GM12878 (cell line): ENCODE measurements at regions not wholly inside any gene's neighbourhood (a gene's known extent, or its start where the extent isn't known, plus 50 kb on each side); places are given as distances from the start of the nearest gene placed in this dataset.

ENCODE experiments used
- ATAC-seq: fragments of 200-7000 bp; cut with Tn5 transposase; 3 replicates; pipeline ENCODE4 v1.9.1; 2020; ENCODE audit warnings: mild to moderate bottlenecking, moderate library complexity
- BruUV-seq: library from RNA; stranded (reverse); fragments of 400-500 nt; replicated peaks from 2 replicates; lab custom pipeline; 2021; lab: Mats Ljungman, UMichigan
- CTCF ChIA-PET: fragments of 300-600 bp; sonication (Branson Sonifier 250); formaldehyde crosslinking; extraction: SDS; loops from one replicate; lab custom pipeline; 2021; ENCODE audit warnings: inconsistent platforms; lab: Yijun Ruan, JAX
- POLR2A ChIA-PET: fragments of 350-600 bp; formaldehyde crosslinking; extraction: SDS; loops from one replicate; lab custom pipeline; 2021; ENCODE audit warnings: inconsistent platforms; lab: Charles Lee
- RAD21 ChIA-PET: fragments of 300-600 bp; sonication (Branson Sonifier 250); formaldehyde crosslinking; loops from one replicate; lab custom pipeline; 2023; ENCODE audit warnings: antibody characterized with exemption; ENCODE audit not compliant: unreplicated experiment; lab: Charles Lee
- SMC1A ChIA-PET: fragments of 300-600 bp; sonication (Branson Sonifier 250); formaldehyde crosslinking; loops from one replicate; lab custom pipeline; 2023; ENCODE audit not compliant: unreplicated experiment, uncharacterized antibody; lab: Charles Lee
- DNase-seq: peaks from one replicate; pipeline ENCODE4 v3.0.0-alpha.2; 2011; ENCODE audit warnings: low read depth, low spot score
- FAIRE-seq: peaks from 3 replicates; lab custom pipeline; 2011; peaks lifted over from hg19 to GRCh38; lab: Jason Lieb, UNC
- H2AFZ ChIP-seq: 2 replicates; pipeline ENCODE4 v1.6.0; 2011; ENCODE audit warnings: low read depth, low read length, control low read depth; ENCODE audit not compliant: control insufficient read depth
- H3K27ac ChIP-seq: 2 replicates; pipeline ENCODE4 v1.5.1; 2011; ENCODE audit warnings: control low read depth; ENCODE audit not compliant: control insufficient read depth, insufficient read depth
- H3K27me3 ChIP-seq, 2 experiments: replicated peaks in 1 of 2; 2 replicates each; pipeline versions ENCODE4 v1.6.0 to v1.6.1; 2011; ENCODE audit warnings: low read length in 1 of 2; ENCODE audit not compliant: control insufficient read depth in 2 of 2, insufficient read depth in 2 of 2
- H3K36me3 ChIP-seq, 2 experiments: 2 replicates each; pipeline ENCODE4 v1.5.1; 2011; ENCODE audit warnings: low read length in 1 of 2; ENCODE audit not compliant: control insufficient read depth in 2 of 2, insufficient read depth in 2 of 2
- H3K4me1 ChIP-seq: 2 replicates; pipeline ENCODE4 v1.6.1; 2011; ENCODE audit warnings: mild to moderate bottlenecking, low read length, moderate library complexity, mixed read lengths; ENCODE audit not compliant: control insufficient read depth, insufficient read depth
- H3K4me2 ChIP-seq: 2 replicates; pipeline ENCODE4 v1.6.0; 2011; ENCODE audit warnings: control low read depth; ENCODE audit not compliant: control insufficient read depth, insufficient read depth
- H3K4me3 ChIP-seq: fragments of 200-600 bp; sonication (generic); 2 replicates; pipeline ENCODE4 v1.5.1; 2016
- H3K79me2 ChIP-seq: 2 replicates; pipeline ENCODE4 v1.6.0; 2011; ENCODE audit warnings: low read length; ENCODE audit not compliant: control insufficient read depth, insufficient read depth
- H3K9ac ChIP-seq: 2 replicates; pipeline ENCODE4 v1.8.0; 2011; ENCODE audit warnings: low read length, control low read depth, mixed read lengths; ENCODE audit not compliant: control insufficient read depth, insufficient read depth
- H3K9me3 ChIP-seq: replicated peaks from 3 replicates; pipeline ENCODE4 v1.5.1; 2011; ENCODE audit warnings: mild to moderate bottlenecking, low read length; ENCODE audit not compliant: control insufficient read depth, insufficient read depth
- H4K20me1 ChIP-seq: 2 replicates; pipeline ENCODE4 v1.6.0; 2011; ENCODE audit not compliant: control insufficient read depth, insufficient read depth
- CBX3 ChIP-seq: fragments of 200-600 bp; sonication (generic); IDR thresholded peaks from 2 replicates; pipeline ENCODE4 v1.6.1; 2016; ENCODE audit warnings: low read depth, borderline replicate concordance
- CEBPB ChIP-seq, 2 experiments: fragments of 150-350 bp in 1 of 2; IDR thresholded peaks; 2 replicates each; pipeline ENCODE4 v1.6.1; 2012 to 2014; ENCODE audit warnings: low read depth in 2 of 2, low read length in 2 of 2, borderline replicate concordance in 1 of 2, inconsistent platforms in 1 of 2
- CEBPZ ChIP-seq: fragments of 150-350 bp; IDR thresholded peaks from 2 replicates; pipeline ENCODE4 v1.6.1; 2016; ENCODE audit warnings: low read depth, low read length
- CREM ChIP-seq: IDR thresholded peaks from 2 replicates; pipeline ENCODE4 v1.6.1; 2014; ENCODE audit warnings: antibody characterized with exemption, low read depth
- CTCF ChIP-seq, 3 experiments: IDR thresholded peaks in 2 of 3; conservative IDR thresholded peaks in 1 of 3; 2 replicates each; pipeline ENCODE4 v1.5.1; 2011; ENCODE audit warnings: low read depth in 3 of 3, low read length in 3 of 3, mild to moderate bottlenecking in 3 of 3, control low read depth in 2 of 3, moderate library complexity in 2 of 3, inconsistent platforms in 1 of 3, mixed read lengths in 1 of 3; ENCODE audit not compliant: control insufficient read depth in 2 of 3, insufficient read depth in 1 of 3; ENCODE audit errors: extremely low read depth in 1 of 3
- E4F1 ChIP-seq: fragments of 450-650 bp; IDR thresholded peaks from 2 replicates; pipeline ENCODE4 v1.6.1; 2018; ENCODE audit warnings: borderline replicate concordance, mild to moderate bottlenecking; ENCODE audit not compliant: partially characterized antibody
- HDGF ChIP-seq: fragments of 450-650 bp; IDR thresholded peaks from 2 replicates; pipeline ENCODE4 v1.6.1; 2016; ENCODE audit warnings: antibody characterized with exemption
- POLR2AphosphoS2 ChIP-seq: IDR thresholded peaks from 2 replicates; pipeline ENCODE4 v1.6.1; 2011; ENCODE audit warnings: low read depth, mild to moderate bottlenecking, low read length, improper control_type of control experiment, moderate library complexity
- POU2F2 ChIP-seq: IDR thresholded peaks from 3 replicates; pipeline ENCODE4 v1.6.1; 2011; ENCODE audit warnings: low read depth, mild to moderate bottlenecking, low read length, borderline replicate concordance
- STAT3 ChIP-seq: IDR thresholded peaks from 2 replicates; pipeline ENCODE4 v1.6.1; 2011; ENCODE audit warnings: low read depth, low read length, improper control_type of control experiment
- ZNF592 ChIP-seq: fragments of 450-650 bp; IDR thresholded peaks from 2 replicates; pipeline ENCODE4 v1.6.1; 2017; ENCODE audit warnings: mild to moderate bottlenecking, moderate library complexity
- WGBS: methylation state at CpG from one replicate; pipeline ENCODE4 v1.1.6; 2016; ENCODE audit warnings: low lambda C conversion rate; ENCODE audit not compliant: insufficient replicate concordance, insufficient coverage; ENCODE audit errors: missing lambda C conversion rate; 5-methylcytosine and 5-hydroxymethylcytosine counted together
- in situ Hi-C: fragments of 300-500 bp; cut with MboI; formaldehyde crosslinking; loops from 9 replicates; pipeline ENCODE4 v1.14.3; 2018; ENCODE audit warnings: mixed read lengths
- intact Hi-C: fragments of 100-400 bp; cut with micrococcal nuclease; formaldehyde crosslinking; loops from one replicate; pipeline ENCODE4 v1.14.2; 2022; ENCODE audit not compliant: unreplicated experiment

- ChIA-PET RAD21 (no interaction called here), POLR2A (no interaction called here)
- H4K20me1 ChIP-seq, result no peaks in the 10 kb centered on the region
- no peaks in the 10 kb centered on the region for H3K79me2 ChIP-seq
- no peak overlapping the region for H3K27ac ChIP-seq
- no peak for FAIRE-seq
- no peak overlapping the region for H2AFZ ChIP-seq
- no peak overlapping the region for H3K4me2 ChIP-seq
- no peak for TF ChIP-seq CEBPZ
- TF ChIP-seq CREM, result no peak
- TF ChIP-seq ZNF592, result no peak
- TF ChIP-seq POLR2AphosphoS2, result no peak
- TF ChIP-seq STAT3, result no peak
- TF ChIP-seq HDGF, result no peak
- no peak for TF ChIP-seq CEBPB (IDR thresholded peaks at IDR 0.05; ENCODE audit: borderline replicate concordance in 1 of 2, low read depth in 2 of 2, low read length in 2 of 2)
- TF ChIP-seq CTCF (IDR thresholded peaks at IDR 0.05 in 2 of 3, conservative IDR thresholded peaks at IDR 0.05 in 1 of 3; ENCODE audit: control insufficient read depth in 2 of 3, extremely low read depth in 1 of 3, insufficient read depth in 1 of 3, low read depth in 3 of 3, low read length in 3 of 3), result no peak
- TF ChIP-seq E4F1, result no peak
- no peak for TF ChIP-seq CBX3
- TF ChIP-seq POU2F2, result no peak
- TF ChIP-seq, all 136 proteins: peak for 0
- BruUV-seq, result no TSS peak
- WGBS, result 6% methylated on average over 3 of the region's 3 CpGs
- Histone ChIP-seq H3K36me3 (no peaks in the 10 kb centered on the region), H3K4me3 (no peak overlapping the region), H3K27me3 (no peaks in the 10 kb centered on the region), H3K9ac (no peak overlapping the region), H3K4me1 (no peaks in the 10 kb centered on the region), H3K9me3 (no peaks in the 10 kb centered on the region)
- SMC1A ChIA-PET, result interaction anchor here (0.7 to 6.1 kb wide), 11 partner anchors 9 to 136 kb away, joined by 3 to 35 read pairs (median 3); no protein-coding TSS in a partner anchor
- DNase-seq, result no peak
- ATAC-seq, result no peak
- intact Hi-C loops, result no loop called here
- in situ Hi-C loops, result no loop called here
- CTCF ChIA-PET, result interaction anchor here (0.7 to 2.2 kb wide), 4 partner anchors 8 to 107 kb away, joined by 3 to 8 read pairs (median 6); no protein-coding TSS in a partner anchor
Measured at GRCh38 chr3:31157893-31158620, 263.6 kb upstream of the GADL1 start.
